Dedifferentiated amniotic fluid mesenchymal stem cell (primary cell): ENCODE measurements at regions not wholly inside any gene's neighbourhood (a gene's known extent, or its start where the extent isn't known, plus 50 kb on each side); places are given as distances from the start of the nearest gene placed in this dataset.
"Not testable (repeated sequence)": the region's sequence is repeated elsewhere in the genome, so short reads cannot be mapped to it uniquely, and the experiment has no call there.

Source experiments
- DNase-seq: peaks from one replicate; pipeline ENCODE4 v3.0.0-alpha.2; 2016; ENCODE audit errors: extremely low spot score

DNA sequence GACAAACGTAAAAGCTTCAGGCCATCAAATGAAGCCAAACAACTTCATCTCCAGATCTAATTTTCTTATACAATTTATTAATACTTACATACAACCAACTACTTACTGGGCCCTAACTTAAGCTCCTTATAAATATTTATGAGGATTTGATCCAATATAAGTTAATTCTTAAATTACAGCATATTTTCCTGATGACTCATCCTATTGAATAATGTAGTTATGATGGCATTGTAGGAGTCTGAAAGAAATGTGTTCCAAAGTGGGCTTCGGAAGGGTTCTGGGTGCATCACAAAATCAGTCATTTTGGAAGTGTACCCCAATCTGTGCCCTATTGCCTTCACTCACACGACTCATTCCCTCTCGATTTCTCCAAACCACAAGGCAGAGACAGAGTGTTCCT lies 455.1 kb upstream of the CTSO start:
- DNase-seq, result no peak

DNA sequence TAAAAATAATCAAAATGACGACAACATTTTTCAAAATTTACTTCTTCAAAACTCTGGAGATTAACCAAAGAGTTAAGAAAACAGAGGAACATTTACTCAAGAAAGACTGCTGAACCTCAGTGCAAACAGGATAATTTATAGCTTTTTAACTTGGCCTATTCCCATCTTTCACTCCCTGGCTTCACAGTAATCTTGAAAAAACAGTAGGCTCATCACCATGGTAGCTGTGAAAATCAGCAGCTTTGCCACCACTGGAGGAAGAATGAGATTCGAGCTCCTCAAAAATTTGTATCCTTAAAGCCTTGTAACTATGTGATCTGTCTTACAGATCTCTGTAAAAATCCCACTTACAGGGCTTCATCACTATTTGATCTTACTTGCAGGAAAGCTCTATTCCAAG lies 447.7 kb upstream of the CTSO start:
- DNase-seq, result no peak

DNA sequence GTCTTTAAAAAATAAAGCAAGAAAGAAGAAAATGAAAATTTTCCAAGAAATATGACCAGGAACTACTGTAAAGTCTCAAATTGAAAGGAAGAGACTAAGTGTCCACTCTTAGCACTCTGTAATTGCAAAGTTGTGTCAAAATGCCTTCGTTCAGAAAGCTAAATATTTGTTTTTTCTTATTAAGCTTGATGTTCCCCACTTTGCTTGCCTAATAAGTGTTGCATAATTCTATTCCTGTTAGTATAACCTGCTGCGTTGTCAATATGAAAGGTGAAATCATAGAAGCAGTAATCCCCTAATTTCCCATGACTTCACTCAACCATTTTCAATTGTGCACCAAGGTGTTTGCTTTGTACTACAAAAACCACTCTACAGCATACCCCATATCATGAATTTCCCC lies 442.9 kb upstream of the CTSO start:
- no peak for DNase-seq

DNA sequence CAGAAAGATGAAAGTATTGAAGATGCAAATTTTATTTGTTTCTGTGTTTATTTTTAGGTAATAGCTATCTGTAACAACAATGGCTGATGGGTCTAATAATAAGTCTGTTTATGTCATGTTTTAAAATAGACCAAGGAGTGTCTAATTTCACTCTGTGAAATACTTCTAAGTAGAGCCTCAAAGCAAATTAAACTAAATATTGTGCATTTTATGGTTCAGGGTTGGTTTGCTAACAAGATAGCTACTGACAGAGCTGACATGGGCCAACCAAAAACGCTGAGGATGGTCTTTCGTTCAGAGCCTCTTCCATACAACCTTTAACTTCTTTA lies 437.6 kb upstream of the CTSO start:
- no peak for DNase-seq

DNA sequence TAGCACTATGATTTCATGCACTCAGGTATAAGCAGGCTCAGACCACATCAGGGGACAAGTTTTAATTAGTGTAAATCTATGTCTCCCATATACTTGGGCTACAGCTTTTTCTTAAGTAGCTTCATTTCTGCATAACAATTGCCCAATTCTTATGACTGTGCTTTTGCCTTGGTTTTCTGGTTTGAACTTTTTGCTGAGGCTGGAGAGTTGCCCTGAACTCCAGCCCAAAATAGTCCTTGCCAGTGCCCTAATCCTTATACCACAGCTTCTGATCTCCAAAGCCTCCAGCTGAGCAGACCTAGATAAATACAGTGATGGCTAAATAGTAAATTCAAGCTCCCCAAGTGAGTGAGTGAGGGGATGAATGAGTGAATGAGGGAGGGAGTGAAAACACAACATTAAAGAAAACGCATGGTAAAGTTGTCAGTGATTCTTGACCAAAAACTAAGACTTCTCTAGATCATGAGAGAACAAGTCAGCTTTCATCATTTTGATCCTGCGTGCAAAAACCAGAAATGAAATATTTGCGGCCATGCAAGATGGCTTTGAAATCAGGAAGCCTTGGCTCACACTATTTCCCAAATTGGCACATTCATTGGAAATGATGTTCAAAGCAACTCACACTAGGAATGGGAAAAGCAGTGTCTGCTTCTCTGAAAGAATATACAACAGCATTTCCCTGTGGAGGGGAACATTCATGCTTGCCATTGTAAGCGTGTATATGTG lies 437.1 kb upstream of the CTSO start:
- no peak for DNase-seq

DNA sequence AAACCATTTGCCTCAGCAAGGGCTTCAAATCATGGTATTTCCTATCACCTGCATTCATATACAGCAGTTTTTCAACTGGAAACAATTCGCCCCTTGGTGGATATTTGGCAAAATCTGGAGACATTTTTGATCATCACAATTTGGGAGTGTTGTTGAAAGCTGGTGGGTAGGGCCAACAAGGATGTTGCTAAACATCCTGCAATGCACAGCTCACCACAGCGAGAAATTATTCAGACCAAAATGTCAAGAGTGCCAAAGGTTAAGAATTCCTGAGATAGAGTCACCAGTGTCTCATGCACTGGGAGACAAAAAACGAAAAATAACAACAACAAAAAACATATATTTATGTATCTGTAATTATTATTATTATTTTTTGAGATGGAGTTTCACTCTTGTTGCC lies 435.2 kb upstream of the CTSO start:
- DNase-seq, result no peak

DNA sequence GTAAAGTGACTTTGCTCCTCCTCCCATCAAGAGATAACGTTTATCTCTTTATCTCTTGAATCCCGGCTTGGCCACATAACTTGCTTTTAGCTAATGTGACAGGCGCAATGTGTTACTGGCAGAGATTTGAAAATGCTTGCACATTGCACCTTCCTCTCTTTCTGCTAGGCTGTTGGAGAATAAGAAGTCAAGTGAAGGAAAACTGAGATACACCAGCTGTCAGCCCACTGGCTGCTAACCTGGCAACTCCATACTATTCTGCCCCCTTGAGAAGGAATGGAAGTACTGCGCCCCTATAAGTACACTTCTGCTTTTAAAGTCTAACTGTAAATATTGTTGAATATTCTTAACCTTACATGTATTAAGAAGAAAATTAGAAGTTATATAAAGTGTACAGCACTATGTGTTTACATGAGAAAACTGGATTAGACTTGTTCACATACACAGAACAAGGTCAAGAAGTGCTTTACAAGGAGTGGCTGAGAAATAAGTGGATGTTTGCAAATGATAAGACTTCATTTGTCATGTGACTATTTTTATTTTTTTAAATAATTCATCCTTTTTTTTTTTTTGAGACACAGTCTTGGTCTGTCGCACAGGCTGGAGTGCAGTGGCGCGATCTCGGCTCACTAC lies 424.5 kb upstream of the CTSO start:
- DNase-seq, result no peak

DNA sequence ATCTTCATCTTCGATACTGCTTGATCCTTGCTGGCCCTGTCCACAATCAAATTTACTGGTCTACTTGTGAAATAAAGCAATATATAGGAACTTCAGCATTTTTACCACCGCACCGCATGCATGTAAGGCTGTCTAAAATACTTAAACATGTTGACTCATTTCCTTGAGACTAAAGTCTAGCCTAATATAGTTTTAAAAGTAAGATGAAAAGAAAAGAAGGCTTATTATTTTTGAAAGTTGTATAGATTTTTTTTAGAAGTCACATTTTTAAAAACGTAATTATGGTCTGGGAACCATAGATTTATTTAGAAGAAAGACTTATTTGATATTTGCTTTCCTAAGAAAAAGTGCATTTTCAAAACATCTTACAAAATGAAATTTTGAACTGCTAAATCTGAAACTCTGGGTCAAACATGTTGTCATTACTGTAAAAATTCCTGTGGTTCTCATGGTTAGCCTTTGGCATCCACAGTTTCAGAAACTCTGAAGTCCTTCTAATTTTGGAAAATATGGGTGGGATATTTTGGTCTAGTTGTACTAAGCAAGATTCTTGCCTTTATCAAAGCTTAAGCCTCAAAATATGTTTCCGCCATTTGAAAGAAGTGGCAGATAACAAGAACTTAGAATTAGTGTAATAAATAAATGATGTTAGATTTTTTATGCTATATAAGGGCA lies 423.5 kb upstream of the CTSO start:
- DNase-seq, result peak; percentile 71

DNA sequence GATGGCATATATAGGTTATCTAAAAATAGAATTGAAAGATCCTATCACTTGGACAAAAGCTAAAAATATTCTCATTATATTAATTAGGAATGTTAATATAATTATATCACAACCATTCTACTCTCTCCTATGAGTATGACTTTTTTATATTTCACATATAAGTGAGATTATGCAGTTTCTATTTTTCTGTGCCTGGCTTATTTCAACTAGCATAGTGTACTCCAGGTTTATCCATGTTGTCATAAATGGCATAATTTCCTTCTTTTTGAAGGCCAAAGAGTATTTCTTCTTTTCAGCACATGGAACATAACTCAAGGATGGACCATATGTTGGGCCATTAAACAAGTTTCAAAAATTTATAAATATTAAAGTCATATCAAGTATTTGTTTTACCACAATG lies 421.2 kb upstream of the CTSO start:
- no peak for DNase-seq

DNA sequence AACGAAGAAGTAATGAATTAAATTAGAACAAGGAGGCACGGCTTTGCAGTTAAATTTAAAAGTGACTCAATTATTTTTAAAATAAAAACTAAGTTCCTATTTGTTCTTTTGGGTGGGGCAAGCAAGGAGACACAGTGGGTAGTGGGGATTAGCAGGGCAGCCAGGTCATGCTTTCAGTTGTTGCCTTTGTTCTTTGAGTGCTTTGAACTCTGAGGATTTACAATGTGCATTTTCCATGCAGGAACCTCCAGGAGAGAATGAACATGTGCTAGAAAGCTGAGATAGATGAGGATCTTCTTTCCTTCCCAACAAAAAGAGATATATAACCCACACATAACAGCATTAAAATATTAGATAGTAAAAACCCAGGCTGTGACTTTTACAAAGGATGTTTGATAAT lies 420.4 kb upstream of the CTSO start:
- no peak for DNase-seq

DNA sequence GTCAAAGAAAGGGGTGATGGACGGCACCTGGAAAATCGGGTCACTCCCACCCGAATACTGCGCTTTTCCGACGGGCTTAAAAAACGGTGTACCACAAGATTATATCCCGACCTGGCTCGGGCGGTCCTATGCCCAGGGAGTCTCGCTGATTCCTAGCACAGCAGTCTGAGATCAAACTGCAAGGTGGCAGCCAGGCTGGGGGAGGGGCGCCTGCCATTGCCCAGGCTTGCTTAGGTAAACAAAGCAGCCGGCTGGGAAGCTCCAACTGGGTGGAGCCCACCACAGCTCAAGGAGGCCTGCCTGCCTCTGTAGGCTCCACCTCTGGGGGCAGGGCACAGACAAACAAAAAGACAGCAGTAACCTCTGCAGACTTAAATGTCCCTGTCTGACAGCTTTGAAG lies 413.8 kb upstream of the CTSO start:
- DNase-seq, result not testable (repeated sequence)

DNA sequence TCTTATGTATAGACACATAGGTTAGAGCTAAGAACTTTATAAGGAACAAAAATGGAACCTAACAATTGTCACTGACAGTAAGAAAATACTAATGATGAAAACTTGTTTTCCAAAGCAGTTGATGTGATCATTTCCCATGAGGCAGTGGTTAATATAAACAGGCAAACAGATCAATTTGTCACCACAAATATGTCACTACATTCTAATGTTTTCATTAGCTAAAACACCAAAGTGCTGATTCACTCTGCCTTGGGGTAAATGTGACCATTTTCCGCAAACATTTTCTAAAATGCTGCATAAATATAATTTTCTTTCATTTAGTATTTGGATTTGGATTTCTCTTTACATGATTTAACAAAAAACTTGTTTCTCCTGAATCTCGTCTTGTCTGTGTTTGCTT lies 408.9 kb upstream of the CTSO start:
- peak; percentile 50 for DNase-seq

DNA sequence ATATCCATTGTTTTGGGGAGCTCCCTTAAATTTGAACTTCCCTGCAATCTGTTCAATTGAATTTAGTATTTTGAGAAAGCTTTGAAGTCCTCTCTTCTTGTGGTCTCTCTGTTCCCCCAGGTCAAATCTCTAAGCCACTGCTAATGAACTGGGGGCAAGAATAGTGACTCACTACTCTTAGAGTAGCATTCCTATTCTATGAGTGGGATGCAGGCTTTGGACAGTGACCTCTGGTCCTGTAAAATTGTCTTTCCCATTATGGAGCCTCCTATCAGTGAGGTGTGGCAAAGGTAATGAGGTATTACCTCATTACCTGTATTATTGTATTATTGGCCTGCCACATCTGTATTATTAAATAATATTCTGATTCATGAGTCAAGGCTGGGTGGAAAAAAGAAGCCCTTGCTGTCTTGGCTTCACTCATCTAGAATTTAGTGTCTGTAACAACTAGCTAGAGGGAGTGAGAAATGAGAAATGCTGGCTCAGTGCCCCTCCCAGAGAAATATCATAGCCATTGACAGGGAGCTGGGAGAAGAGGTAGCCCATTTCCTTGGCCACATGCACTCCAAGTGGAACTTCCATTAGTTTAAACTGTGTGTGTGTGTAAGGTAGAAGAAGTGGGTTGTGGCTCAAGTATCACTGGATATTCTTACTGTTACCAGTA lies 393.9 kb upstream of the CTSO start:
- DNase-seq, result no peak

DNA sequence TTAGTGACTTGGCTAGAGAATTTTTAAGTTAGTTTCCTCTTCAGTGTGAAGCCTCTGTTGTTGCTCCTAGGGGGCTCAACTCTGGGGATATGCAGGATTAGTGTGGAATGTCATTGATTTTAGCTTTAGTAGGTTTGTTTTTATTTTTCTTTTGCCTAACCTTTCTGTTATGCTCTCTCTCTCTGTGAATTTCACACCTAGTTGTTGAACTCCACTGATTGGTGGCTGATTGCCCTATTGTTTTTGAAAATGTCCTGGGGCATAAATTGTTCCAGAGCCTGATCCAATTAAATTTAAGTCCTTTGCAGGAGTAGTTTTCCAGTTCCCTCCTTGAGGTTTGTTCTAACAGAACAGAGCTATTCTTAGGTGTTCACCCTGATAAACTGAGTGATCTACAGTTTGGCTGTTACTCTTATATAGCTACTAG lies 393.3 kb upstream of the CTSO start:
- no peak for DNase-seq

DNA sequence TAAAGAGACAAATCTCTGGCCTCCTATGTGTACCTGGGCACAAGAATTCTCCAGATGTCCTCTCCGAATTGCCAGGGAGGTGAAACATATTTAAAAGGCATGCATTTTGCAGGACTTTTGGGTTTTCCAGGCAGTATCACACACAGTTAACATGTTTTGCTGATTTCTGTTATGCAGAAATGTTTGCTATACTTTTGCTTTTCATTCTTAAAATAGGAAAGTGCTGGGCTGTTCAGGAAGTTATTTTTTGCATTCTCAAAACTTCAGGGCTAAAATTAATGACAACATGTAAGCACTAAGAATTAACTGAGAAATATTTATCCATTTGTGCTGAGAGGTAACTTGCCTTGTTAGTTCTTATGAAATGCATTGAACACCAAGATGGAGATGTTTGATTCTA lies 390.7 kb upstream of the CTSO start:
- no peak for DNase-seq

DNA sequence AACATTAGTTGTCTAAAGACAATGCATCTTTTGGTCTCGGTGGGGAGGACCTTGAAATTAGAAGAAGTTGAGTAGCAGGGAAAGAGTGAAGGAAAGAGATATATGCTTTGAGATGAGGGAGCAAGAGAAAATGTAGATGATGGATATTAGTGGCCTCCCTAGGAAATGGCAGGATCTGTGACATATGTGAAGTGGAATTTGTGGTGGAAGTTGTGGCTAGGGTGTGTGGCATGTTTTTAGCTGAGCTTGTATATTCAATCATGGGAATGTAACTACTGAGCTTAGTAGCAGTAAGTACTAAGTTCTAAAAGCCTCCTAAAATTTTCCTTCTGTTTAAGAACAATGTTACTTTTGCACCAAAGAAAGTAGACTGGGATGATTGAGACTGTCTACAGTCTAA lies 382.8 kb upstream of the CTSO start:
- no peak for DNase-seq

DNA sequence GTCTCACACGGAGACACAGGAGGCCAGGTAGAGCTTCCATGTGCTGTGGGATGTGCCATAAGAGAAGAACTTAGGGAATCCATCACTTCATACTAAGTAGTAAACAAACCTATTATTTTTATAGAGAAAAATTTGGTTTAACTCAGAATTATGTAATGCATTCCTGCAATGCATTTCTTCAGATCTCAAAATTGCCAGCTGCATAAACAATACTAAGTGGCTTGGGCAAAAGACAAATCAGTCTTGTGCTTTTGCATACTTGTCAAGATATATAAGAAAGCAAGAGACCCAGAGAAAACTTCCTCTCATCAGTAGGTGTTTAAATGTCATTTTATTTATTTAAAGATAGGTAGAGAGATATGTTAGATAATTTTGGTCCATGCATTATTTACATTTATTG lies 382.1 kb upstream of the CTSO start:
- peak; percentile 56 for DNase-seq

DNA sequence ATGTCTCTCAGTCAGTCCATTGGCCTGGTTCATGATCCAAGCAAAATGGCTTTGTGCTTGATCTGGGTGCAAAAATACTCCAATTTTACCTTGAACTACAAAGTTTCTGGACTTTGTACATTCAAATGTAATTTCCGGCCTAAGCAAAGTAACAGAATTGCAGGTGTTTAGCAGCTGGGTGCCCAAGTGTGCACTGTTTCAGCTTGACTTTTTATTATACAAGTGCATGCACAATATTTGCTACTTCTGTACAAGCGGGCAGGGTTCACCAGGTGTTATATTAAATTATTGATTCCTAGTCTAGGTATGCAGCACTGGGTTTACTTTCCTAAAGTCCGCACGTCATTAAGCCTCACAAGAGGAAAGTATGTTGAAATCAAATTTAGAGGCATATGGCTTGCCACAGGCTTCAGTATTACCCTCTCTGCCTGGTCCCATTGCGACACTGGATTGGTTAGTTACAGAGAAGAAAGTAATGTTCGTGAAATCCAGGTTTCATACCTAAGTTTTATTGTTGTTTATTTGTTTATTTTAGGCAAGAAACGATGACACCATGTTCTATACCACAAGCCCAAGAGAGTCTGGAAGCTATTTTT lies 376.9 kb upstream of the CTSO start:
- DNase-seq, result no peak

DNA sequence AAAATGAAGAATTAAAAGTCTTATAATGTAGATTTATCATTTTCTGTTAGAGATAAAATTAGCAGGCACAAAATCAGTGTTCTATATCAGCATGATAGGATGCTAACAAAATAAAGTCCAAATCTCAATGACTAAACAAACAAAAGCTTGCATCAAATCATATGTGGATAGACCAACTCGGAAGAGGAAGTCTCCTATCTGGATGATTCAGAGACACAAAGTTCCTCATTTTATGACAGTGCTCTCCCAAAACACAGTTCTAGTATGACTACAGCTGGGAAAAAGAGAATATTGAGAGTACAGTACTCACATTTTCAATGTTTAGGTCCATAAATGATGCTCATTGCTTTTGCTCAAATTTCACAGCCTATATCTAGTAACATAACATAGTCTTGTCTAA lies 376.1 kb upstream of the CTSO start:
- DNase-seq, result no peak

DNA sequence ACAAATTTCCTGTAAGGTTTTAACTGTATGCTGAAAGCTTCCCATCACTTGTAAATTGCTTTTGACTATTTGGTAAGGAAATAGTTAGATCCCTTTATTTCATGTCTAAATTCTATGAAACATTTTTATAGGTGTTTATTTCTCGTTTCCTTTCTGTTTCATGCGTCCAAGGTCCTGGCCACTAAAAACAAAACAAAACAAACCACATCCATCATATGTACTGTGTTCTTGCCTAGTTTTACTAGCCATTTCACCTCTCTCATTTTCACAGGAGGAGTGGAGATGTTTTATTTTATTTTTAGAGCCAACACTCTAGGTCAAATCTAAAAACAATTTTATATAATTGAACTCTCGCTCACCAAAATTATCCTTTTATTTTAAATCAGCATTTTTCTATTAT lies 375.2 kb upstream of the CTSO start:
- no peak for DNase-seq

DNA sequence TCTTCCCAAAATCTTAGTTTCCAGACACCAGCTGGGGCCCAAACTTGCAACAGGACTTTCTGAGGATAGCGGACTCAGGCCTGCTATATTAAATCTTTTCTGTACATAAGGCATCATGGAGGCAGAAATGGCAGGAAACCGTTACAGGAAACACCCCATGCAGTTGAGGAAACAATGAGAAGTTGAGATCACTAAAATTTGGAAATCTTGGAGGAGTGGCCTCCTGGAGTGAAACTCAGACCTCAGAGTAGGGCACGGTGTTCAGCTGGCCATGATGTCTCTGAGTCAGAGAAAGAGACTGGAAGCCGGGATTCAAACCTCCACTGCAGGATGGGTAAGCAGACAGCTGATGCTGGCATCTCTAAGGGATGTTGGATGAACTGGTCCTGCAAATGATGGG lies 372.6 kb upstream of the CTSO start:
- no peak for DNase-seq

DNA sequence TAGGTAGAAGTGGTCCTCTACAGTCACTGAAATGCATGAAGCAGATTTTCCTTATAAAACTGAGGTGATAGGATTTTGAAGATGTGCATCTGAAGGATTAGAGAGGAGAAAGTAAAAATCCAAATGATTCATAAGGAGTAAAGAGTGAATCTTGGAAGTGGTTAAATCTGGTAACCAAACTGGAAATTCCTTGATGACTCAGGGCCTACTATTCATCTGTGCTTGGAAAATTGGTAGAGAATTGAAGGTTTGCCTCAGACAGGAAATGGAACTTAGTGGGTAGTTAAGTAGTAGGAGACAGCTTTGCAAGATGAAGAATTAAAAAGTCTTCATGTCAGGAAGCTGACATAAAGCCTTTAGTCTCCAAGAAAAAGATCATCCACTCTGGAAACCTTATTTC lies 368.9 kb upstream of the CTSO start:
- DNase-seq, result peak; percentile 50

DNA sequence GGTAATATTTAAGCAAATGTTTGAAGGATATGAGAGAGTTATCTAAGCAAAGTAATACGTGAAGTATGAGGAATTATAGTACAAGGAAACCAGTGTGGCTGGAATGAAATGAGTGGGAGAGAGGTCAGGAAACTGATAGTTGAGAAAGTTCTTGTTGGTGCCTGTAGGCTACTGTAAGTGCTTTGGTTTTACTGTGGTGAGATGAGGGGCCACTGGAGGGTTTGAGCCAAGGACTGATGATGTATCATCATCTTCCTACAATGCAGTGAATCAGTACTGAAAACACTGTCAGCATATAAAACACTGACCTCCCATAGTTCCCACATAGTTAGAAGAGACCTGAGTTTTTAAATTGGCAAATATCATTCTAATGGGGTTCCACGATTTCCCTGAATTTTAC lies 367.5 kb upstream of the CTSO start:
- peak; percentile 51 for DNase-seq
